Femur (tissue), 1 donor: ENCODE measurements at regions not wholly inside any gene's neighbourhood (a gene's known extent, or its start where the extent isn't known, plus 50 kb on each side); places are given as distances from the start of the nearest gene placed in this dataset.
"Not testable (repeated sequence)": the region's sequence is repeated elsewhere in the genome, so short reads cannot be mapped to it uniquely, and the experiment has no call there.

Source experiments
- DNase-seq: peaks from one replicate; pipeline ENCODE4 v3.0.0-alpha.2; 2017

DNA sequence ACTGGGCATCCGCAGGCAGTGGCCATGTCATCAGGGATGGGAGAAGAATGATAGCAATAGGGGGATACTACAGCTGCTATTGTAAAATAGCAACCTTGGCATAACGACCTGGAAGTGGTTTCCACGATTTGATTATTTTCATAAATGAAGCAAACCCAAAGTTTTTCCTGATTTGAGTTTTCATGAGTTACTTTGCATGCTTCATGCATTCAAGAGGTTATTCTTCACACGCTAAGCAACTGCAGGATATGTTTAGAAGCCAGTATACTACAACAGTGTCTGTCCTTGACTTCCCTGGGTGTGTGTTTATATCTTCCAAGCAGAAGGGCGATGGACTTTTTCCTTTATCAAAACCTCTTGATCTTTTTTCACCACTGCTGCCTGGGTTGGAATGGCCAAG, 281.1 kb upstream of the DUSP10 start:
- no peak for DNase-seq

DNA sequence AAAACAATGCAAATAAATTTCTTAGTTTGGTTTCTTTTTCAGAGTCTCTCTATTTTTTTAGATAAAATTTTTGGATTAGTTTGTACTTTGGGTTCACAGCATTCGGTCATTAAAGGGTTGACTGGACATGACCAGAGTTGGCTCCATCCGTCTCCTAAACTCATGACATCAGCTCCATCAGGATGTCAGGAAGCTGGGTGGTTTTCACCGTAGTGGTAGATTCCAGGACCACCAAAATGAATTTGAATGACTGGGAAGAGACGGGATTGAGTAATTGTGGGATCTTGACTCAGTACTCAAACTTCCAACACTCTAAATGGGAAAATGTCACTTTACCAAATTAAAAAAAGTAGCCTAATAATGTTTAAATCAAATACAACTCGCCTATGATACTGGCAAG, 279.2 kb upstream of the DUSP10 start:
- no peak for DNase-seq

DNA sequence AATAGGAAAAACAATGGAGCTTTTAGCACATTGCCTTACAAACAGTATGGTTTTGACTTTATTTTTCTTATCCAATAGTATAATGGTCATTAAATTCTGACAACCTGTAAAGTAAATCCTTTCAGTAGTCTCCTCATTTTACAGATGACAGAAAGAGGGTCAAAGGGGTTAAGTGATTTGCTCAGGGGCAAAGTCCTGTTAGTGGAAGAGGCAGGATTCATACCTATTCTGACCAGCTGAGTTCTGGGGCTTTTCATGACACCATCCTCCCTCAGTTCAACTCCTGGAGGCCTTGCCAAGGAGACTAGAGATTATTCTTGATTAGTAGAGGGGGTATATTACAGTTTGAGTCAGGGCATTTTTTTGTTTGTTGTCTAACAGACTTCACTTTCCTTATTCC, 278.7 kb upstream of the DUSP10 start:
- no peak for DNase-seq

DNA sequence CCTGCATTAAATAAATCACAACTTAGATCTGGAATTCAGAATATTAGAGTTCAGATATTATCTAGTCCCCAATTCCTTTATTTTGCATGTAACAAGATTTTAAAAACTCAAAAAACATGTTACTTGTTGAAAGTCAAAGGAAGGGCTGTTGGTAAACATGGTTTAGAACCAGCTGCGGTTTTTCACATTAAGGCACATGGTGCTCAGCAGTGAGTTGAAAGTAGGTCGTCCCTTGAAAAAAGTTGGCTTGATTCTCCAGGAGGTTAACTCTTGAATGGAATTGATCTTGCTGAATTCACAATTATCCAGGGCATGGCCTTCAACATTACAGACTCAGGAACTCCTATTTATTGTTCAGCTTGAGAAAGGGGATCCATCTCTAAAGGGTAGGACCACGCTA, 277.1 kb upstream of the DUSP10 start:
- no peak for DNase-seq

DNA sequence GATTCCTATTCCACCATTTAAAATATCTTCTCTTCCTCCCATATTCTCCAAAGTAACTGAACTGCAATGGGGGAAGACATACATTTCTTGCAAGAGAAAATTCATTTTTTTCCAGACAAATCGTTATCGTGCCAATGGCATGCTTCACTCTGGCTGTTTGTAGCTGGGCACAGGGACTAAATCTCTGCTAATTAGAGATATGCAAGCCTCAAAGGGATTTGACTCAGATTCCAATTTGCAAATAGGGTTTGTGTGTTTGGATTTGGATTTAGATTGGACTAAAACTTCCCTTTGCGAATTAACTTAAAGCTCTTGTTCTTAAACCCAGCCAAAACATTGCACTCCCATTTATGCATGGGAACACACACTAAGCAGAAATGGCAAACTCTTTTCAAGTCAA, 276.2 kb upstream of the DUSP10 start:
- no peak for DNase-seq

DNA sequence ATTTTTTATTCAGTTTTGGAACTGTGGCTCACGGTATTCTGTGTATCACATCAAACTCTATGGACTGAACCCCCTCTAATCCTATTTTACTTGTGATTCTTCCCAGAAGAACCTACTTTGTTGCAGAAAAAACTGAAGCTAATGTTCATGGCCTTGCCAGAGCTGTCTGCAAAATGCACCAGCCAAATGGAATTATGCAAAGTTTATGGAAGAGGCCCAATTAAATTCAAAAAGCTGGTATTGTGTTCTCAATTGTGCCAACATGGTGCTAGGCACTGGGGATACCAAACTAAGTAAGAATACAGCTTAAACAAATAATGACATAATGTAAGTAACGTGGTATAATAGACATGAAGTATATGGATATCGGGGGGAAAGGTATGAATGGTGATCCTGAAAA, 273.8 kb upstream of the DUSP10 start:
- DNase-seq: no peak

DNA sequence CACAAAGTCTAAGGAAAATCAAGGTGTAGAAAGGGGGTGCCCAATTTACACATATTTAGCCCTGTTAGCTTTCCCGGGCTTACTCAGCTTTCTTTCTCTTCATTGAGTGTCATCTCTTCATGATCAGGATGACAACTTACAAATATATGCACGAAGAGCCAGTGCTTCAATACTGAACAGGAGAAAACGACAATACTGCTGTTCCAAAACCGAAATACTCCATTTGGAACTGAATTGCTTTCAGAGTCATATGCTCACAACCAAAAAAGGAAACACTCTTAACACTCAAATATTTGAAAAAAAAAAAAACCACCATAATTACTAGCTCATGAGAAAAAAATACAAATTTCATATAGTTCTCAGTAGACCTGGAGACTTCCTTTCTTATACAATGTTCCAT, 272.1 kb upstream of the DUSP10 start:
- DNase-seq: no peak

DNA sequence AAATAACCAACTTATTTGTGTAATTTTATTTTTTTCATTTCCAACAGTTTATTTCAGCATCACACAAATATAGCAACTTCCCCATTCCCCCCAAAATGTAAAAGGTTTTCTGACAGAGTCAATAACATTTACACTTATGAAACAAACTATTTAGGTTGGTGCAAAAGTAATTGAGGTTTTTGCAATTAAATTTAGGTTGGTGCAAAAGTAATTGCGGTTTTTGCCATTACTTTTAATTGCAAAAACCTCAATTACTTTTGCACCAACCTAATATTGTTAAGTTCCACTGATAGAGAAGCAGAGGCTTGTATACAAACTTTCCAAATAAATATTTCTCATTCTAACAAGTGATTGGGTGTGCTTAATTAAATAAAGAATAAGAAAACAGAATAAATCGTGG, 270.9 kb upstream of the DUSP10 start:
- no peak for DNase-seq

DNA sequence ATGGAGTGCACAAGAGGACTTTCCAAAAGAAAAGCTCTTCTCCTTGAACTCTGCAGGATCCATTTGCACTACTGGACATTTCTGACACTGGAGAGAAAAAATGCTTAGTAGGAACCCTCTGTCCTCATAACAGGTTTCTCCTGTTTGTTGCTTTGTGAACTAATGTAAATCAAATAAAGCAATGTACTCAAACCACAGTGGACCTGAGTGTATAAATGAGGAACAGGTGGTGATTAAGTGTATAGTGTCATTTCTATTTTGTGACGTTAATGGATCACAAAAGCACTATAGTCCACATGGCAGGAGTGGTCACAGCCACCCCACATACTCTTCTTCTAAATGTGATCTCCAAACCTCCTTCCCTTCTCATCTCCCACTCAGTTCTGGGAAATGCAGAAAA, 268.4 kb upstream of the DUSP10 start:
- no peak for DNase-seq

DNA sequence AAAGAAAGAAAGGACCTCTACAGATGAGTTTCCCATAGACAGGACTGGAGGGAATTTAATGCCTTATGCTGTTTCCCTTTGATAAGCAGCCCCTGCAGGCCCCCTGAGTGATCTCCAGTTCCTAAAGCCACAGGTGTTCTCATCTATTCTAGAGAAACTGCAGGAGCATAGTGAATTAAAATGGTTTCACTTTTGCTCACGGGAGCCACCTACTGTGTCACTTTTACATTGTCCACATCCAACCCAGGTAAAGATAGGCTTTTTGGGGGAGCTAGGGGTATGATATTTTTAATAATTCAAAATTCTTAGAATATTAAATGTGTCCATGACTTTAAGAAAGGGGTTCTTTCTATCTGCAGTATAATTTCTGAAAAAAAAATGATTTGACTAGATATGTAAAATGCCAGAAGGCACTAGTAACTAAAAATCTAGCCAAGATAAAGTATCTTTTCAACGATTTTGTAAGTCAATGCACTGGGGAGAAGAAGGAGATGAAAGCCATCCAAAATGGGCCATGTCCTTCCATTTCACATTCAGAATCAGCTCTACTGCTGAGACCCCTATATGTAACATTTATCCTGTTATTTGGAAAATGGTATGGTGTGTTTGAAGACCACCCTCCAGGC, 267.3 kb upstream of the DUSP10 start:
- no peak for DNase-seq

DNA sequence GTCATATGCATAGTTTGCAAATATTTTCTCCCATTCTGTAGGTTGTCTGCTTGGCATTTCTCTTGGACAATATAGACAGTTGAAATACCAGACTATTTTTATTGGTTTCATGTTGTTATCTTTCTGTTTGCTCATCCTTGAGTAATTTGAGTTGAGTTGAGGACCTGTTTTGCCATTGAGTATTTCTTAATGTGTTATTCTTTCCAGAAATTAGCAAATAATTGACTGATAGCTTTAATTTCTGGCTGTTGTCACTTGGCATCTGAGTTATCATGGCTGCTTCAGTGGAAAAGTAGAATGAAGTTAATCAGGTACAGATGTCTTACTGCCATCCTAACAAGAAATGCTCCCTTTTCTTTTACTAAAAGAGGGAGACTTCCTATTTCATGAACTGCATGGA, 264.8 kb upstream of the DUSP10 start:
- no peak for DNase-seq

DNA sequence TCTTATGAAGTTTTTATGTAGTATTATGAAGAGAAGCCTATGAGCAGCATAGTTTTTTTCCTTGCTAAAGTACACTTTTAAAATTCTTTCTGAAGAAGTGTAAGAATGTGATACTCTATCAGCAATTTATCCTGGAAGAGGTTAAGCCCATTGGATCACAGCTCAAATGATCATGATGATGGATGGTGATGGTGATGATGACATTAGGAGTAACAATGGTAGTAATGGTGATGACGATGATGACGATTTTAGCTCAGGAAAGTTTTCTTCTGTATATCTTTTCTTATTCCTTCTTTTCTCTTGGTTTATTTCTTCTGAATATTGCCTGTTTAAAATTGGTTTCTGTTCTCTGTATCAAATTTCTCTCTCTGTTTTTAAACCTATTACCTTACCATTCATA, 262.9 kb upstream of the DUSP10 start:
- no peak for DNase-seq

DNA sequence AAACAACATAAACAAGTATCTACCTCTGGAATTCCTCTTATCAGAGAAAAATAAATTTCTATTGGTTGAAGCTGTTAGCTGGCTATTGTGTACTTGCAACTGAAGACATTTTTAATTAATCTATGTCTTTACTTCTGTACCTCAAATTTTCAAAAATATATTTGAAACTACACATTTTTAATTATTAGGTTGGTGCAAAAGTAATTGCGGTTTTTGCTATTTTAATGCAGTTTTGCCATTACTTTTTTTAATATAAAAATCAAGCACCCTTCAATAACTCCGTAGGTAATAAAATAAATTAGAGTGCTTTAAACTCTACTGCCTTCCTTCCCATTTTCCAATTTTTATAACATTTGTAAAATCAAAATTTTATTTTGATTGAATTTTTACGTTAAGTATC, 262.1 kb upstream of the DUSP10 start:
- no peak for DNase-seq

DNA sequence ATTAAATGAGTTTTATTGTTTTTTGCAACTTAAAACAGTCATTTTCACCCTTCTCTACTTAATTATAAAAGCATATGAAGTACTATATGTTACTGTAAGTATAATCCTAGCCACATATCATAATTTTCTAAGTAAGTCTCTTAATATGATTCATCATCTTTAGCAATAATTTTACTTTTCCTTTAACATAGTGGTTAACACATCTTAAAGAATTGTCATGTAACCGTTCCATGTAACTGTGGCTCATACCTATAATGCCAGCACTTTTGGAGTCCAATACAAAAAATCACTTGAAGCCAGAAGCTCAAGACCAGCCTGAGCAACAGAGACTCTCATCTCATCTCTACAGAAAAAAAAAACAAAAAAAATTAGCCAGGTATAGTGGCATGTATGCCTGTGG, 260.6 kb upstream of the DUSP10 start:
- no peak for DNase-seq

DNA sequence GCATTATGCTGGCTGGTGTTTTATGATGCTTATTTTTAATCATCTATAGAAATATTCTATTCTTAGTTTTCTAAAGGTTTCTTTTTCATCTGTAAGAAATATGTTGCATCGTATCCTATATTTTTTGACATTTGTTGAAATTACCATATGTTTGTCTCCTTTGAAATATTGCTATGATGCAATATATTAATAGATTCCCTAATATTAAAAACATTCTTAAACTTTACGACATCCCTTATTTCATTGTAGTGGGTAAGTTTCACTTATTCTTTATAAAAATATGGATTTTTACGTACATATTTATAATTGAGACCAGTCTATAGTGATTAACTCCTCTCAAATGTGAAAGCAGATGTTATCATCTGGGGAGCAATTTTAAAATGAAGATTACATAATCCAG, 258.2 kb upstream of the DUSP10 start:
- no peak for DNase-seq

DNA sequence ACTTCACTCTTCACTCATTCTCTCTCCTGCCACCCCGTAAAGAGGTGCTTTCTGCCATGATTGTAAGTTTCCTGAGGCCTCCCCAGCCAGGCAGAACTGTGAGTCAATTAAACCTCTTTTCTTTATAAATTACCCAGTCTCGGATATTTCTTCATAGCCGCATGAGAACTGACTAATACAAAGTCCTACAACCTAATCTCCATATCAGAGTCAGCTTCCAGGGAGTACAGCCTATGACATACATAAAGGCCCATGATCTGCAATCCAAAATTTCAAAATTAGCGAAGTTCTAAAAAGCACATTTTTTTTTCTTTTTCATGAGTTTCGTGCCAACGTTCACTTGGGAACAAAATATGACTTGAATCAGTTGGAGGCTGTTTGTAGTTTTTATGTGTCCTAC, 256.9 kb upstream of the DUSP10 start:
- no peak for DNase-seq

DNA sequence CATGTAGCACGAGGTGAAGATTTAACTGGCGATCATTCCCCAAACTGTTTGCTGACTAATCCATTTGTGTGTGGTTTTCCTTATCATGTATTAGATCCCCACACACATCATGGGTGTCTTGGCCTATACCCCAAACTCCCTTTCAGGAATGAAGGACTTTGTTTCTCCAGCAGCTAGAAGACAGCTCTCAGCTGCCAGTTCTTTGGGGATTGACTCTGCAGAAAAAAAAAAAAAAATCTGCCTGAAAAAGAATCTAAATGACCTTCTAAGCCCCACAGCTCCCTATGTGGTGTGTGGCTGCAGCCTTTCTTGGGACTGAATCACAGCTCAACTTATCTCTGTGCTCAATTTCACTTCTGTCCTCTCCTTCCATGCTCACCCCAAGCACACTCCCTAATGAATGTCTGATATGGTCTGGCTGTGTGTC, 256.3 kb upstream of the DUSP10 start:
- no peak for DNase-seq

DNA sequence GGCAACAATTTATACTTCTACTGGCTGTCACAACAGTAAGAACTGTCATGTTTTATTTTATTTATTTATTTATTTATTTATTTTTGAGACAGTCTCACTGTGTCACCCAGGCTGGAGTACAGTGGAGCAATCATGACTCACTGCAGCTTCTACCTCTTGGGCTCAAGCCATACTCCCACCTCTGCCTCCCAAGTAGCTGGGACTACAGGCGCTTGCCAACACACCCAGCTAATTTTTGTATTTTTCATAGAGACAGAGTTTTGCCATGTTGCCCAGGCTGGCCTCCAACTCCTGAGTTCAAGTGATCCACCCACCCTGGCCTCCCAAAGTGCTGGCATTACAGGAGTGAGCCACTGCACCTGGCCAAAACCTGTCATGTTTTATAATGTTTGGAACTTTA, 255.1 kb upstream of the DUSP10 start:
- not testable (repeated sequence) for DNase-seq

DNA sequence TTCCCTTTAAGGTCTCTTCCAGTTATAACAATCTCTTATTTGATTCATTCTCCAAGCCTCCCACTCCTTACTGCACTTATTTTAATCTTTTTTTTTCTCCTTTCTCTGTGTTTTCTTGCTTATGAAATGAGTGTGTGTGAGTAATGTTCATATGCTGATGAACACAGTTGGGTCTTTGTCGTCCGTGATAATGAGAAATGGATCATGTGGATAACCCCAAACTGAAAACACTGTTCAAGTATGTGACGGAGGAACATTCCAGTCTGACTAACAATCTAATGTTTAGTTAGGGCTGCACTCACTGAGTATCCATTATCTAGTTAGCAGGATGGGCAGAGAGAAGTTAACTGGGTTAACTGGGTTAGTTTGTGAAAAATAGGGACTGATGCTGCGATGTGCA, 253.1 kb upstream of the DUSP10 start:
- no peak for DNase-seq

DNA sequence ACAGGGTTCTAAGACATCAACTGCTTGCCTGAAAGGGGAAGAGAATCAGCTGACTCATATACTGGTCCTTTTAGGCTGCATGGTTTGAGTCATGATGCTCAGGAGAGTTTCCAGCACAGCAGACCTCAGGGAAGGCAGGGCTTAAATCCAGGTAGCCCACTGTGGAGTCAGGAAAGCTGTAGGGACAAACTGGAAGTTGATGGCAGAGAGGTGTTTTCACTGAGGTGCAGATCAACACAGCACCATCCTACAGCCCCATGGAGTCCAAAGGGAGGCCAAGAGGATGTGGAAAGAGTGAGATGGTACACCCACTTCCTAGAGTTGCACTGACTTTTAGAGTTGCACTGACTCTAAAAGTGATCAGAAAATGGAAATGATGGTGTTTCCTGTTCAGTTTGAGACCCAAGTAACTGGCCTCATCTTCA, 252.4 kb upstream of the DUSP10 start:
- no peak for DNase-seq

DNA sequence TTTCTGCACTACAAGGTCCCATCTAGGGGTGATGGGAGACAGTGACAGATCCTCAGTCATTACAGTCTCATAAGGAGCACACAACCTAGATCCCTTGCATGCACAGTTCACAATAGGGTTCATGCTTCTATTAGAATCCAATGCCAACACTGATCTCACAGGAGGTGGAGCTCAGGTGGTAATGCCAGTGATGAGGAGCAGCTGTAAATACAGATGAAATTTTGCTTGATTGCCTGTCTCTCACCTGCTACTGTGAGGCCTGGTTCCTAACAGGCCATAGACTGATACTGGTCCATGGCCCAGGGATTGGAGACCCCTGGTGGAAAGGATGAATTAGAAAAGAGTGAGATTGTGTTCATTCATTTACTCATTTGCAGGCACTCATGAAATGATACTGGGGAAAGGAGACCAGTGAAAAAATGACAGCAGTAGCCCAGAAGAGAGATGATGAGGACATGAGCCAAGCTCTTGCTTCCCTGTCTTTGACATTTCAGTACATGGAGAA, 251.6 kb upstream of the DUSP10 start:
- no peak for DNase-seq

DNA sequence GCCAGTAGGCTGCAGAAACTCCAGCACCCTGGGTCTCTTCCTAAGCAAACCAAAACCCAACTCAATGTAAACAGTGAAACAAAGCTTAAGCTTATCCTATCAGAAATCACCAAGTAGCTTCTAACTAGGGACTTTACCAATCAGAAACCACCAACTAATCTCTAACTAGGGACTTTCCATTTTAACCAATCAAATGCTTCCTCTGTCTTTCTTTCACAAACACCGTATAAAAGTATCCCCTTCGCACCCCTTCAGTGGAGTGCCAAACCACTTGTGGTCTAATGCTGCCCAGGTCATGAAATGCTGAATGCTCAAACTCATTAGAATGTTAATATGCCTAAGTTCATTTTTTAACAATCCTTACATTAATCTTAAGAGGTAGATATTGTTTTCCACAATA, 250.5 kb upstream of the DUSP10 start:
- no peak for DNase-seq

DNA sequence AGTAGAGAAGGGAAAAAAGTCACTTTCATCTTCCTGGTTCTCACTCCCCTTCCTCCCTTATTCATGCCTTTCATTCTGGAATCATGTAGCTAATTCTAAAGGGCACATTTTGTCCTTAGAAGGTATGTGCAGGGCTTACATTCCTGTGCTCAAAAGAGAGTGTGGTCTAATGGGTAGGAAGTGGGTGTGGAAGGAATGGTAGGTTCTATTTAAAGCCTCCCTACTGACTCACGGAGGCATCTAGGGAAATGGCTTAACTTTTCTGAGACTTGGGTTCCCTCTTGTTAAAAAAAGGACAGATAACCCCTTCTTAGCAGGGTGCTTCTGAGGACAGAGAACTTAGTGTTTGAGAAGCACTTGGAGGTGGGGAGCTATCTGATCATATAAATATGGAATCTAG, 249.3 kb upstream of the DUSP10 start:
- no peak for DNase-seq

DNA sequence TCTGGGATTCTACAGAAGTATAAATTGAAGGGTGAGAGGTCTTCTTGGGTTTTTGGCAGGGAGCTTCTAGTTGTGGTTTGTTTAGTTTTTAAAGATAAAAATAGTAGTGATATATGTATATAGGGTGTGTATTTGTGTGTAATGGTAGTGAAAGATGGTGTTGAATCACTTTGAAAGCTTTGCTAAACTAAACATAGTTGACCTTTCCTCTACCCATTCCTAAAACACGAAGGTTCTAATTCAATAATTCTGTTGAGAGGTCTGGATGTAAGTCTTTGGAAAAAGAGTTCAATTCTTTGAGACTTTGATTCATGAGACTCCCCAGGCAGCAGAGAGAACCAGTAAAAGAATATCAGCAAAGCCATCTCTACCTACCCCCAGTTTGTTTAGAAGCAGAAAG, 247.9 kb upstream of the DUSP10 start:
- no peak for DNase-seq

DNA sequence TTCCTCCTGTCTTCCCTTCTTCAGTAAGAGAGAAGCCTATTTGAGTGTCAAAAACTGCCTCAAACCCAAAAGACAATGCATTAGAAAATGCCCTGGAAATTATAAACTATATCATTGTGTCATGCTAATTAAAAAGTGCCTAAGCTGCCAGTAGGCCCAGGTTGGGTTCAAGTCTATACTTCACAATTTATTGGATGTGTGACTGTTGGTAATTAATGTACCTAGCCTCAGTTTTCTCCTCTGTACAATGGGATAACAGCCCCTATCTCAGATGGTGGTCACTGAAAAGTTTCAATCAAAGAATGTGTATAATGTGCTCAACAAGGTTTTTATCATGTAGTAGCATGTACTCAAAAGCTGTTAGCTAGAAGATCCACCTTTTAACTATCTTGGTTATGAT, 246.9 kb upstream of the DUSP10 start:
- DNase-seq: no peak
